GM18907 (cell line): ENCODE measurements at regions not wholly inside any gene's neighbourhood (a gene's known extent, or its start where the extent isn't known, plus 50 kb on each side); places are given as distances from the start of the nearest gene placed in this dataset.

Experiments used
- ATAC-seq: cut with Tn5 transposase; IDR thresholded peaks from one replicate; pipeline ENCODE4 v1.9.1; 2021; ENCODE audit warnings: mild to moderate bottlenecking, moderate library complexity; ENCODE audit not compliant: unreplicated experiment

DNA sequence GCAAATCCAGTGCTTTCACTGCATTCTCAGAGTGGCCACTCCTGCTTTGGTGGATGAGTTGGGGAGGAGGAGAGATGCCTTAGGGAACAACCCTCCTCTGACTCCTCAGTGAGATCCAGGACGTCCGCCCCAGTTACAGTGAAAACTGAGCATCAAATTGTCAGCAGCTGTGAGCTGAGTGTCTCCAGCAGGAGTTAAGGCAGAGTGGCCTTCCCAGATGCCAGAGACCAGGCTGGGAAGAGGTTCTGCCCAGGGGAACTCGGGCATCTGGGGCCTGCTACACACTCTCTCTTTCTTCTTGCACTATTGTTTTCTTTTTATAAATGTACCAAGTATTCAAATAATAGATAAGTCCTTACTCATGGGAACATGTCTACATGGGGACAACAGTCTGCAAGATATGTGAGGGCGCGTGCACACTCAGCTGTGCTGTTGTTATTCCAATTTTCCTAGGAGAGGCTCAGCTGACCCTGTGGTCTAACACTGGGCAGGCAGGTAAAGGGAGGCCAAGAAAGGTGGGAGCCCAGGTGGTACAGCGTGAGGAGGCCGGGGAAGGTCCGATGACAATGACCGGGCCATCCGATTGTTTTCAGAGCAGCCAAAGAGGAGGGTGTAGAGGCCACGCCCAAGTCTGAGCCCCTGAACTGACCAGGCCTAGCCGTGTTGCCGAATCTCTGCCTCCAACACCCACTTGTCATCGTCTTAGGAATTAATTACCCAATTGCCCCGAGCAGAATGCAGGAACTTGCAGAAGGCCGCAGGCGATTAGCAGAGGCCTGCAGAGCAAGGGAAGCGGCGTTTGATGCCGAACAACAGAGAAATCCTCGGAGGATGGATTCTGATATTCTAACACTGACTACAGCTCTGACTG lies 166.9 kb downstream of the ANAPC1 start:
- no peak for ATAC-seq
